ENCODE measurements at regions not wholly inside any gene's neighbourhood (a gene's known extent, or its start where the extent isn't known, plus 50 kb on each side); places are given as distances from the start of the nearest gene placed in this dataset.
"Not testable (repeated sequence)": the region's sequence is repeated elsewhere in the genome, so short reads cannot be mapped to it uniquely, and the experiment has no call there.

GRCh38 chr5:44536650-44537260 lies 147.5 kb upstream of the FGF10 start:
- no peaks in the 10 kb centered on the region for H3K36me3 Mint-ChIP-seq (ENCODE audit: low read depth, unreplicated experiment)
- Histone ChIP-seq H3K4me1 (ENCODE audit: insufficient read depth, low read length) (no peaks in the 10 kb centered on the region), H2AFZ (ENCODE audit: low read depth, low read length) (no peak overlapping the region), H4K20me1 (ENCODE audit: insufficient read depth, low read length) (no peaks in the 10 kb centered on the region), H3K27me3 (ENCODE audit: insufficient read depth, low read length) (no peaks in the 10 kb centered on the region), H3K36me3 (ENCODE audit: insufficient read depth, low read length) (no peaks in the 10 kb centered on the region), H3K9ac (ENCODE audit: low read length) (no peak overlapping the region), H3K27ac (ENCODE audit: low read depth, low read length) (no peak overlapping the region), H3K79me2 (ENCODE audit: insufficient read depth, low read length) (no peaks in the 10 kb centered on the region), H3K4me3 (ENCODE audit: insufficient read depth, low read depth, low read length) (no peak overlapping the region), H3K4me2 (ENCODE audit: low read length) (no peak overlapping the region), H3K9me3 (ENCODE audit: insufficient read depth, low read depth, low read length) (no peaks in the 10 kb centered on the region)
- TF ChIP-seq EZH2 (IDR thresholded peaks at IDR 0.05; ENCODE audit: insufficient read depth, low read length) (no peak), CTCF (IDR thresholded peaks at IDR 0.05; ENCODE audit: insufficient read depth, low read depth, low read length) (peak; percentile 43)
- H3K4me1 Mint-ChIP-seq (ENCODE audit: low read depth, unreplicated experiment) = no peaks in the 10 kb centered on the region
- no peak overlapping the region for H3K4me3 Mint-ChIP-seq (ENCODE audit: unreplicated experiment)
- FAIRE-seq (no peak), DNase-seq (ENCODE audit: low read depth) (no peak)
- H3K9me3 Mint-ChIP-seq (ENCODE audit: unreplicated experiment) = no peaks in the 10 kb centered on the region
- H3K27ac Mint-ChIP-seq (ENCODE audit: unreplicated experiment) = no peak overlapping the region
- no peaks in the 10 kb centered on the region for H3K27me3 Mint-ChIP-seq (ENCODE audit: low read depth, unreplicated experiment)

- H3K4me1 Mint-ChIP-seq (ENCODE audit: low read depth, unreplicated experiment) = no peaks in the 10 kb centered on the region
- Histone ChIP-seq H3K79me2 (ENCODE audit: insufficient read depth, low read length) (no peaks in the 10 kb centered on the region), H3K27me3 (ENCODE audit: insufficient read depth, low read length) (no peaks in the 10 kb centered on the region), H3K4me2 (ENCODE audit: low read length) (no peak overlapping the region), H3K9me3 (ENCODE audit: insufficient read depth, low read depth, low read length) (no peaks in the 10 kb centered on the region), H3K36me3 (ENCODE audit: insufficient read depth, low read length) (no peaks in the 10 kb centered on the region), H3K9ac (ENCODE audit: low read length) (no peak overlapping the region), H3K4me1 (ENCODE audit: insufficient read depth, low read length) (no peaks in the 10 kb centered on the region), H2AFZ (ENCODE audit: low read depth, low read length) (no peak overlapping the region), H4K20me1 (ENCODE audit: insufficient read depth, low read length) (no peaks in the 10 kb centered on the region), H3K4me3 (ENCODE audit: insufficient read depth, low read depth, low read length) (no peak overlapping the region), H3K27ac (ENCODE audit: low read depth, low read length) (no peak overlapping the region)
- H3K36me3 Mint-ChIP-seq (ENCODE audit: low read depth, unreplicated experiment) = no peaks in the 10 kb centered on the region
- no peaks in the 10 kb centered on the region for H3K27me3 Mint-ChIP-seq (ENCODE audit: low read depth, unreplicated experiment)
- TF ChIP-seq CTCF (IDR thresholded peaks at IDR 0.05; ENCODE audit: insufficient read depth, low read depth, low read length) (no peak), EZH2 (IDR thresholded peaks at IDR 0.05; ENCODE audit: insufficient read depth, low read length) (no peak)
- no peaks in the 10 kb centered on the region for H3K9me3 Mint-ChIP-seq (ENCODE audit: unreplicated experiment)
- FAIRE-seq (no peak), DNase-seq (ENCODE audit: low read depth) (no peak)
- H3K4me3 Mint-ChIP-seq (ENCODE audit: unreplicated experiment) = no peak overlapping the region
- H3K27ac Mint-ChIP-seq (ENCODE audit: unreplicated experiment) = no peak overlapping the region
These were observed 146.4 kb upstream of the FGF10 start for GRCh38 chr5:44535621-44536020.

GRCh38 chr5:44532981-44533380 lies 143.8 kb upstream of the FGF10 start:
- H3K4me3 Mint-ChIP-seq (ENCODE audit: unreplicated experiment) = no peak overlapping the region
- no peak overlapping the region for H3K9ac ChIP-seq (ENCODE audit: low read length)
- H3K27ac Mint-ChIP-seq (ENCODE audit: unreplicated experiment) = no peak overlapping the region

DNA sequence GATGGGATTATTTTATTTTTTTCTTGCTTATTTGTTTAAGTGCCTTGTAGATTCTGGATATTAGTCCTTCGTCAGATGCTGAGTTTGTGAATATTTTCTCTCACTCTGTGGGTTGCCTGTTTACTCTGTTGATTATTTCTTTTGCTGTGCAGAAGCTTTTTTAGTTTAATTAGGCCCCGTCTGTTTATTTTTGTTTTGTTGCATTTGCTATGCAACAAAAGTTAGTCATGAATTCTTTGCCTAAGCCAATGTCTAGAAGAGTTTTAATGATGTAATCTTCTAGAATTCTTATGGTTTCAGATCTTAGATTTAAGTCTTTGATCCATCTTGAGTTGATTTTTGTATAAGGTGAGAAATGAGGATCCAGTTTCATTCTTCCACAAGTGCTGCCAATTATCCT lies 142.5 kb upstream of the FGF10 start:
- H3K27me3 ChIP-seq (ENCODE audit: insufficient read depth, low read length); H3K36me3 Mint-ChIP-seq (ENCODE audit: low read depth, unreplicated experiment); H4K20me1 ChIP-seq (ENCODE audit: insufficient read depth, low read length); H3K79me2 ChIP-seq (ENCODE audit: insufficient read depth, low read length); H3K9ac ChIP-seq (ENCODE audit: low read length); H3K27ac ChIP-seq (ENCODE audit: low read depth, low read length); H3K36me3 ChIP-seq (ENCODE audit: insufficient read depth, low read length); H3K4me1 ChIP-seq (ENCODE audit: insufficient read depth, low read length); H3K4me3 Mint-ChIP-seq (ENCODE audit: unreplicated experiment); H2AFZ ChIP-seq (ENCODE audit: low read depth, low read length); H3K27ac Mint-ChIP-seq (ENCODE audit: unreplicated experiment); H3K4me2 ChIP-seq (ENCODE audit: low read length); FAIRE-seq; H3K4me1 Mint-ChIP-seq (ENCODE audit: low read depth, unreplicated experiment); H3K4me3 ChIP-seq (ENCODE audit: insufficient read depth, low read depth, low read length); DNase-seq (ENCODE audit: low read depth); H3K9me3 Mint-ChIP-seq (ENCODE audit: unreplicated experiment); H3K27me3 Mint-ChIP-seq (ENCODE audit: low read depth, unreplicated experiment); H3K9me3 ChIP-seq (ENCODE audit: insufficient read depth, low read depth, low read length): not testable (repeated sequence)

More at GRCh38 chr5:44532981-44533380, 143.8 kb upstream of the FGF10 start:
- H3K4me2 ChIP-seq (ENCODE audit: low read length) = no peak overlapping the region
- no peaks in the 10 kb centered on the region for H3K9me3 Mint-ChIP-seq (ENCODE audit: unreplicated experiment)
- no peaks in the 10 kb centered on the region for H3K9me3 ChIP-seq (ENCODE audit: insufficient read depth, low read depth, low read length)
- H3K36me3 Mint-ChIP-seq (ENCODE audit: low read depth, unreplicated experiment) = no peaks in the 10 kb centered on the region
- no peak overlapping the region for H3K4me3 ChIP-seq (ENCODE audit: insufficient read depth, low read depth, low read length)
- H3K27me3 Mint-ChIP-seq (ENCODE audit: low read depth, unreplicated experiment) = no peaks in the 10 kb centered on the region
- H3K27me3 ChIP-seq (ENCODE audit: insufficient read depth, low read length) = no peaks in the 10 kb centered on the region
- no peak for DNase-seq (ENCODE audit: low read depth)
- no peaks in the 10 kb centered on the region for H3K79me2 ChIP-seq (ENCODE audit: insufficient read depth, low read length)
- H2AFZ ChIP-seq (ENCODE audit: low read depth, low read length) = no peak overlapping the region
- no peak overlapping the region for H3K27ac ChIP-seq (ENCODE audit: low read depth, low read length)
- no peaks in the 10 kb centered on the region for H4K20me1 ChIP-seq (ENCODE audit: insufficient read depth, low read length)
- no peaks in the 10 kb centered on the region for H3K36me3 ChIP-seq (ENCODE audit: insufficient read depth, low read length)
- H3K4me1 ChIP-seq (ENCODE audit: insufficient read depth, low read length) = no peaks in the 10 kb centered on the region
- TF ChIP-seq EZH2 (IDR thresholded peaks at IDR 0.05; ENCODE audit: insufficient read depth, low read length) (no peak), CTCF (IDR thresholded peaks at IDR 0.05; ENCODE audit: insufficient read depth, low read depth, low read length) (no peak)
- FAIRE-seq = no peak
- H3K4me1 Mint-ChIP-seq (ENCODE audit: low read depth, unreplicated experiment) = no peaks in the 10 kb centered on the region

Measured in astrocyte (in vitro differentiated cells and primary cell).